ENCODE measurements at regions not wholly inside any gene's neighbourhood (a gene's known extent, or its start where the extent isn't known, plus 50 kb on each side); places are given as distances from the start of the nearest gene placed in this dataset.

DNA sequence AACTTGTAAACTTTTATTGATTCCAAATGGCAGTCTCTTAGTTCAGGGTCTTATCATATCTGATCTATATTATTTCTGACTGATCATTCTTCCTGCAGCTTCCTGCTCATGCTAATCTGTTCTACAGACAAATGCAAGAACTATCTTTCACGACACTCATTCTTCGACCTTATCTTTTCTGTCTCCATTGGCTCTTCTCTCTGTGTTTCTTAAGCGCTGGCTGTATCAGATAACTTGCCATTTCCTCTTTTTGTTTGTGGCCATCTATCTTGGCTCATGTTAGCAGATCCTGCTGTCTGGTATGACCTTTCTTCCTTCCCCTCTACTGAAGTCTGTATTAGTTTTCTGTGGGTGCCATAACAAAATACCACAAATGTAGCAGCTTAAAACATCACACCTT, 230.5 kb upstream of the PUDP start:
- H3K4me3 Mint-ChIP-seq = no peak overlapping the region
- H2BK120ac ChIP-seq (ENCODE audit: low read depth, low read length, poor library complexity, severe bottlenecking) = no peak overlapping the region
- no peak overlapping the region for H2BK20ac ChIP-seq (ENCODE audit: low read depth, low read length, poor library complexity, severe bottlenecking)
- H3K14ac ChIP-seq (ENCODE audit: insufficient read depth, low read length) = no peak overlapping the region
- H2BK12ac ChIP-seq (ENCODE audit: insufficient read length, low read depth, low read length) = no peak overlapping the region
- no peak overlapping the region for H3K9ac ChIP-seq (ENCODE audit: extremely low read depth, insufficient read length, low read length)
- H3K79me1 ChIP-seq (ENCODE audit: insufficient read depth, low read depth, low read length, poor library complexity, severe bottlenecking) = no peaks in the 10 kb centered on the region
- peaks cover 0 to 7% (median 0%) of the 10 kb centered on the region in 3 experiments; a peak in 2 of 7 replicates for H3K36me3 Mint-ChIP-seq (ENCODE audit: insufficient read depth in 1 of 3, low read depth in 3 of 3)
- H3K56ac ChIP-seq (ENCODE audit: insufficient read length, low read depth, low read length) = no peak overlapping the region
- no peak overlapping the region for H3T11ph ChIP-seq (ENCODE audit: low read length)
- H3K4me2 ChIP-seq (ENCODE audit: insufficient read depth, insufficient read length, low read length) = no peak overlapping the region
- H3K27me3 Mint-ChIP-seq (ENCODE audit: low read depth) = no peaks in the 10 kb centered on the region; the same call in none of the 2 replicates
- no peak for DNase-seq
- no peak overlapping the region for H2AK5ac ChIP-seq (ENCODE audit: insufficient read length, low read length)
- TF ChIP-seq, protein P1, sequence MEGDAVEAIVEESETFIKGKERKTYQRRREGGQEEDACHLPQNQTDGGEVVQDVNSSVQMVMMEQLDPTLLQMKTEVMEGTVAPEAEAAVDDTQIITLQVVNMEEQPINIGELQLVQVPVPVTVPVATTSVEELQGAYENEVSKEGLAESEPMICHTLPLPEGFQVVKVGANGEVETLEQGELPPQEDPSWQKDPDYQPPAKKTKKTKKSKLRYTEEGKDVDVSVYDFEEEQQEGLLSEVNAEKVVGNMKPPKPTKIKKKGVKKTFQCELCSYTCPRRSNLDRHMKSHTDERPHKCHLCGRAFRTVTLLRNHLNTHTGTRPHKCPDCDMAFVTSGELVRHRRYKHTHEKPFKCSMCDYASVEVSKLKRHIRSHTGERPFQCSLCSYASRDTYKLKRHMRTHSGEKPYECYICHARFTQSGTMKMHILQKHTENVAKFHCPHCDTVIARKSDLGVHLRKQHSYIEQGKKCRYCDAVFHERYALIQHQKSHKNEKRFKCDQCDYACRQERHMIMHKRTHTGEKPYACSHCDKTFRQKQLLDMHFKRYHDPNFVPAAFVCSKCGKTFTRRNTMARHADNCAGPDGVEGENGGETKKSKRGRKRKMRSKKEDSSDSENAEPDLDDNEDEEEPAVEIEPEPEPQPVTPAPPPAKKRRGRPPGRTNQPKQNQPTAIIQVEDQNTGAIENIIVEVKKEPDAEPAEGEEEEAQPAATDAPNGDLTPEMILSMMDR (conservative IDR thresholded peaks at IDR 0.05) = no peak
- H3K23me2 ChIP-seq (ENCODE audit: insufficient read length, low read depth, low read length, poor library complexity, severe bottlenecking) = no peaks in the 10 kb centered on the region
- H3K23ac ChIP-seq (ENCODE audit: insufficient read length, low read depth, low read length) = no peak overlapping the region
- no peaks in the 10 kb centered on the region for H3K4me1 ChIP-seq (ENCODE audit: insufficient read depth, low read length)
- no peak overlapping the region for H4K91ac ChIP-seq (ENCODE audit: insufficient read length, low read depth, low read length)
- H3K4ac ChIP-seq (ENCODE audit: low read depth, low read length) = no peak overlapping the region
- no peaks in the 10 kb centered on the region for H3K4me1 Mint-ChIP-seq
- H4K8ac ChIP-seq (replicated peaks; ENCODE audit: insufficient read length, low read depth, low read length) = no peak overlapping the region
- no peaks in the 10 kb centered on the region for H3K9me3 ChIP-seq (ENCODE audit: control insufficient read depth, low read depth, low read length)
- H3K27ac ChIP-seq (ENCODE audit: insufficient read length, low read depth, low read length) = no peak overlapping the region
- H2BK5ac ChIP-seq (ENCODE audit: insufficient read length, low read length) = no peak overlapping the region
- H4K5ac ChIP-seq (ENCODE audit: insufficient read length, low read depth, low read length) = no peak overlapping the region
- H3K9me3 Mint-ChIP-seq = peaks cover 9 to 13% of the 10 kb centered on the region in 2 experiments; a peak in 4 of 5 replicates
- H3K27ac Mint-ChIP-seq = no peak overlapping the region
- H3K27me3 ChIP-seq (ENCODE audit: insufficient read depth, low read length) = no peaks in the 10 kb centered on the region
- no peak overlapping the region for H3K18ac ChIP-seq (ENCODE audit: insufficient read length, low read depth, low read length)
- no peak overlapping the region for H2AFZ ChIP-seq (ENCODE audit: low read length)
- H2BK15ac ChIP-seq (ENCODE audit: low read depth, low read length) = no peak overlapping the region
- H4K20me1 ChIP-seq (ENCODE audit: control insufficient read depth, insufficient read depth, insufficient read length) = no peaks in the 10 kb centered on the region
- H3K79me2 ChIP-seq (ENCODE audit: insufficient read depth, low read length) = no peaks in the 10 kb centered on the region
- no CpG with 5 or more reads among the region's 3 CpGs for WGBS (ENCODE audit: extremely low coverage, insufficient read length, low lambda C conversion rate)

Data from H9 (cell line).